NCI-H345 (cell line): ENCODE measurements at regions not wholly inside any gene's neighbourhood (a gene's known extent, or its start where the extent isn't known, plus 50 kb on each side); places are given as distances from the start of the nearest gene placed in this dataset.
"Not testable (repeated sequence)": the region's sequence is repeated elsewhere in the genome, so short reads cannot be mapped to it uniquely, and the experiment has no call there.

ENCODE experiments used
- DNase-seq: peaks from one replicate; lab custom pipeline; 2025; lab: John Stamatoyannopoulos, UW

- no peak for DNase-seq
These were observed 279.5 kb upstream of the PIK3R1 start for GRCh38 chr5:67935908-67936566.

GRCh38 chr5:67934976-67935375 is 280.6 kb upstream of the PIK3R1 start:
- no peak for DNase-seq

GRCh38 chr5:67925511-67925910 is 290.0 kb upstream of the PIK3R1 start:
- DNase-seq, result no peak

- DNase-seq, result no peak
These were observed 294.5 kb upstream of the PIK3R1 start for GRCh38 chr5:67921004-67921601.

GRCh38 chr5:67919532-67919931 is 296.0 kb upstream of the PIK3R1 start:
- DNase-seq, result not testable (repeated sequence)

GRCh38 chr5:67917561-67917960 is 298.0 kb upstream of the PIK3R1 start:
- DNase-seq, result no peak

- DNase-seq, result no peak
These were observed 305.0 kb upstream of the PIK3R1 start for GRCh38 chr5:67910546-67910945.

GRCh38 chr5:67908126-67908765 is 307.3 kb upstream of the PIK3R1 start:
- DNase-seq, result no peak

GRCh38 chr5:67904366-67904765 is 311.2 kb upstream of the PIK3R1 start:
- no peak for DNase-seq

GRCh38 chr5:67903656-67904055 is 311.9 kb upstream of the PIK3R1 start:
- no peak for DNase-seq

GRCh38 chr5:67903121-67903520 is 312.4 kb upstream of the PIK3R1 start:
- no peak for DNase-seq

- DNase-seq, result no peak
These were observed 313.1 kb upstream of the PIK3R1 start for GRCh38 chr5:67902497-67902830.

GRCh38 chr5:67901814-67902496 is 313.6 kb upstream of the PIK3R1 start:
- DNase-seq, result no peak

GRCh38 chr5:67900514-67900913 is 315.0 kb upstream of the PIK3R1 start:
- DNase-seq, result no peak

- DNase-seq, result no peak
These were observed 317.6 kb upstream of the PIK3R1 start for GRCh38 chr5:67897980-67898379.

GRCh38 chr5:67897431-67897830 is 318.1 kb upstream of the PIK3R1 start:
- no peak for DNase-seq

- no peak for DNase-seq
These were observed 318.6 kb upstream of the PIK3R1 start for GRCh38 chr5:67896930-67897313.

GRCh38 chr5:67896311-67896929 is 319.1 kb upstream of the PIK3R1 start:
- DNase-seq, result no peak

GRCh38 chr5:67889870-67890269 is 325.7 kb upstream of the PIK3R1 start:
- DNase-seq, result not testable (repeated sequence)

- no peak for DNase-seq
These were observed 327.8 kb upstream of the PIK3R1 start for GRCh38 chr5:67887748-67888161.

GRCh38 chr5:67886761-67887160 is 328.8 kb upstream of the PIK3R1 start:
- DNase-seq, result peak; percentile 17

GRCh38 chr5:67880876-67881275 is 334.7 kb upstream of the PIK3R1 start:
- no peak for DNase-seq

- no peak for DNase-seq
These were observed 335.1 kb upstream of the PIK3R1 start for GRCh38 chr5:67880511-67880805.
